ENCODE measurements at regions not wholly inside any gene's neighbourhood (a gene's known extent, or its start where the extent isn't known, plus 50 kb on each side); places are given as distances from the start of the nearest gene placed in this dataset.

GRCh38 chr4:165718660-165719059 lies 154.4 kb upstream of the TLL1 start:
- DNase-seq (ENCODE audit: low spot score): no peak
- no peaks in the 10 kb centered on the region for H3K9me3 ChIP-seq (ENCODE audit: control insufficient read depth in 4 of 4, low read length in 3 of 4)
- H3K9ac ChIP-seq (ENCODE audit: low read depth in 1 of 2, low read length in 2 of 2): no peak overlapping the region
- TF ChIP-seq HNF4A (conservative IDR thresholded peaks at IDR 0.05): no peak
- no peak for TF ChIP-seq JUND (IDR thresholded peaks at IDR 0.05)
- no peak for TF ChIP-seq REST (IDR thresholded peaks at IDR 0.05)
- no peak for TF ChIP-seq ATF3 (IDR thresholded peaks at IDR 0.05)
- TF ChIP-seq SP1 (IDR thresholded peaks at IDR 0.05): no peak
- TF ChIP-seq CTCF (IDR thresholded peaks at IDR 0.05; ENCODE audit: low read depth, low read length, missing input control): no peak
- TF ChIP-seq MAX (IDR thresholded peaks at IDR 0.05): no peak
- TF ChIP-seq ZBTB33 (IDR thresholded peaks at IDR 0.05): no peak
- TF ChIP-seq HNF4G (IDR thresholded peaks at IDR 0.05): no peak
- no peak for TF ChIP-seq EGR1 (IDR thresholded peaks at IDR 0.05; ENCODE audit: low read depth in 2 of 2)
- no peak for TF ChIP-seq NR2F2 (IDR thresholded peaks at IDR 0.05)
- no peak for TF ChIP-seq RXRA (IDR thresholded peaks at IDR 0.05)
- no peak for TF ChIP-seq FOXA1 (IDR thresholded peaks at IDR 0.05)
- WGBS: 93% methylated on average over 8 of the region's 8 CpGs
- H3K4me3 ChIP-seq (ENCODE audit: low read depth in 1 of 3, low read length in 3 of 3): no peak overlapping the region
- no peaks in the 10 kb centered on the region for H3K36me3 ChIP-seq (ENCODE audit: control insufficient read depth in 4 of 4, insufficient read depth in 3 of 4, low read depth in 1 of 4, low read length in 3 of 4)
- no peaks in the 10 kb centered on the region for H3K27me3 ChIP-seq (ENCODE audit: control insufficient read depth in 4 of 4, insufficient read depth in 4 of 4, low read length in 3 of 4)
- peaks cover 4 to 41% (median 22%) of the 10 kb centered on the region in 4 donors for H3K4me1 ChIP-seq (ENCODE audit: control insufficient read depth in 4 of 4, insufficient read depth in 4 of 4, low read length in 3 of 4)
- no peak overlapping the region for H3K27ac ChIP-seq (ENCODE audit: low read depth in 1 of 2, low read length in 2 of 2)

GRCh38 chr4:165720411-165721082 lies 152.5 kb upstream of the TLL1 start:
- Histone ChIP-seq H3K27me3 (ENCODE audit: control insufficient read depth in 4 of 4, insufficient read depth in 4 of 4, low read length in 3 of 4) (no peaks in the 10 kb centered on the region), H3K36me3 (ENCODE audit: control insufficient read depth in 4 of 4, insufficient read depth in 3 of 4, low read depth in 1 of 4, low read length in 3 of 4) (no peaks in the 10 kb centered on the region), H3K9me3 (ENCODE audit: control insufficient read depth in 4 of 4, low read length in 3 of 4) (no peaks in the 10 kb centered on the region), H3K27ac (ENCODE audit: low read depth in 1 of 2, low read length in 2 of 2) (no peak overlapping the region), H3K4me1 (ENCODE audit: control insufficient read depth in 4 of 4, insufficient read depth in 4 of 4, low read length in 3 of 4) (peaks cover 4 to 48% (median 23%) of the 10 kb centered on the region in 4 donors), H3K9ac (ENCODE audit: low read depth in 1 of 2, low read length in 2 of 2) (no peak overlapping the region), H3K4me3 (ENCODE audit: low read depth in 1 of 3, low read length in 3 of 3) (no peak overlapping the region)
- no peak for DNase-seq (ENCODE audit: low spot score)
- WGBS: 76% methylated on average over 2 of the region's 2 CpGs
- no peak for TF ChIP-seq YY1 (IDR thresholded peaks at IDR 0.05)
- no peak for TF ChIP-seq GABPA (IDR thresholded peaks at IDR 0.05 in 1 of 2, conservative IDR thresholded peaks at IDR 0.05 in 1 of 2)
- no peak for TF ChIP-seq JUND (IDR thresholded peaks at IDR 0.05)
- TF ChIP-seq RAD21 (IDR thresholded peaks at IDR 0.05): no peak
- TF ChIP-seq RXRA (IDR thresholded peaks at IDR 0.05): no peak
- no peak for TF ChIP-seq ZBTB33 (IDR thresholded peaks at IDR 0.05)
- TF ChIP-seq CTCF (IDR thresholded peaks at IDR 0.05; ENCODE audit: low read depth, low read length, missing input control): no peak
- TF ChIP-seq EGR1 (IDR thresholded peaks at IDR 0.05; ENCODE audit: low read depth in 2 of 2): no peak
